ENCODE measurements at regions not wholly inside any gene's neighbourhood (a gene's known extent, or its start where the extent isn't known, plus 50 kb on each side); places are given as distances from the start of the nearest gene placed in this dataset.

DNA sequence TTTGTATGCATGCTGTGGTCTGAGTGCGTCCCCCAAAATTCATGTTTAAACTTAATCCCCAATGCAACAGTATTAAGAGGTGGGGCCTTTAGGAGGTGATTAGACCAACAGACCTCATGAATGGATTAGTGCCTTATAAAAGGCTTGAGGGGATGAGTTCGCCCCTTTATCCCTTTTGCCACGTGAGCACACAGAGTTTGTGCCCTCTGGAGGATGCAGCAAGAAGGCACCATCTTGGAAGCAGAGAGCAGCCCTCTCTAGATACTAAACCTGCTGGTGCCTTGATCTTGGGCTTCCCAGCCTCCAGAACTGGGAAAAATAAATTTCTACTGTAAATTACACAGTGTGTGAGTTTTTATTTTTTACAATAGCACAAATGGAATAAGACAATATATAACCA lies 177.1 kb upstream of the SPRY4 start:
- TF ChIP-seq, protein P1, sequence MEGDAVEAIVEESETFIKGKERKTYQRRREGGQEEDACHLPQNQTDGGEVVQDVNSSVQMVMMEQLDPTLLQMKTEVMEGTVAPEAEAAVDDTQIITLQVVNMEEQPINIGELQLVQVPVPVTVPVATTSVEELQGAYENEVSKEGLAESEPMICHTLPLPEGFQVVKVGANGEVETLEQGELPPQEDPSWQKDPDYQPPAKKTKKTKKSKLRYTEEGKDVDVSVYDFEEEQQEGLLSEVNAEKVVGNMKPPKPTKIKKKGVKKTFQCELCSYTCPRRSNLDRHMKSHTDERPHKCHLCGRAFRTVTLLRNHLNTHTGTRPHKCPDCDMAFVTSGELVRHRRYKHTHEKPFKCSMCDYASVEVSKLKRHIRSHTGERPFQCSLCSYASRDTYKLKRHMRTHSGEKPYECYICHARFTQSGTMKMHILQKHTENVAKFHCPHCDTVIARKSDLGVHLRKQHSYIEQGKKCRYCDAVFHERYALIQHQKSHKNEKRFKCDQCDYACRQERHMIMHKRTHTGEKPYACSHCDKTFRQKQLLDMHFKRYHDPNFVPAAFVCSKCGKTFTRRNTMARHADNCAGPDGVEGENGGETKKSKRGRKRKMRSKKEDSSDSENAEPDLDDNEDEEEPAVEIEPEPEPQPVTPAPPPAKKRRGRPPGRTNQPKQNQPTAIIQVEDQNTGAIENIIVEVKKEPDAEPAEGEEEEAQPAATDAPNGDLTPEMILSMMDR (IDR thresholded peaks at IDR 0.05; ENCODE audit: low read depth, low read length): no peak
- no peak for TF ChIP-seq EZH2phosphoT487 (IDR thresholded peaks at IDR 0.05; ENCODE audit: low read depth)
- H3K4me3 ChIP-seq (ENCODE audit: low read length): no peak overlapping the region

DNA sequence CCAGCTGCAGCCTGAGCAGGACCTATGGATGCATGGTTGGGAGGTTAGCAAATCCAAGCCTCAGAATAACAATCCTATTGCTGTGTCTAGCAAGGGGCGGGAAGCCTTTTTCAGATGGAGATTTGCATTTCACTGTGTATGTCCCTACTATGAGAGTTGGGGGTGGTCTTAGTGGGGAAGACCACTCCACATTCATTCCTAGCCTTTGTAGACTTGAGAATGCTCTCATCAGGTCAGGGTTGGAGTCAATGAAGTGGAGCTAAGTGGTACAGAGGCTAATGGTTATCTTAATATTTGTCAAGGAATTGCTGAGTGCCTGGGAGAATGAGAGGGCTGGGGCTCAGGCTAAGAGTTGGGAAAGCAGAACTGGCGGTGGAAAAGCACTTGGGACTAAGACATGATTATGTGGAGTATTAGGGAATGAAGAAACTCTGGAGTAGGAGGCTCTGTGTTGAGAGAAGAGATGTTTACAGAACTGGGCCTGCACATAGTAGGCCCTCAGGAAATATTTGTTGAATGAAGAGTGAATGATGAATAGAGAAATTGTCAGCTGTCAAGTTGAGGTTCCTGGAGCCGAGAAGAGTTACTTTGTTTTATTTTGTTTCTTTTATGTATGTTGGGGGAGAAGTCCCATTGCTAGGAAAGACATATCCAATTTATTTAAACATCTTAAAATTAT lies 175.5 kb upstream of the SPRY4 start:
- H3K36me3 ChIP-seq (replicated peaks; ENCODE audit: low read depth, low read length): no peaks in the 10 kb centered on the region
- no peaks in the 10 kb centered on the region for H3K79me2 ChIP-seq (ENCODE audit: low read length)
- no peak overlapping the region for H2AFZ ChIP-seq (ENCODE audit: low read depth, low read length)
- H4K20me1 ChIP-seq (ENCODE audit: insufficient read depth, low read length): no peaks in the 10 kb centered on the region
- H3K4me3 ChIP-seq (ENCODE audit: low read length): no peak overlapping the region
- TF ChIP-seq, protein P1 (IDR thresholded peaks at IDR 0.05; ENCODE audit: low read depth, low read length): no peak
- TF ChIP-seq EZH2phosphoT487 (IDR thresholded peaks at IDR 0.05; ENCODE audit: low read depth): no peak
- no peak overlapping the region for H3K9ac ChIP-seq (ENCODE audit: low read length)
- no peak overlapping the region for H3K27ac ChIP-seq (ENCODE audit: low read length)
- H3K4me2 ChIP-seq (ENCODE audit: low read length): no peak overlapping the region
- no peaks in the 10 kb centered on the region for H3K9me3 ChIP-seq (ENCODE audit: insufficient read depth, low read length)
- no peaks in the 10 kb centered on the region for H3K4me1 ChIP-seq (ENCODE audit: low read length)
- H3K27me3 ChIP-seq (ENCODE audit: low read depth, low read length): no peaks in the 10 kb centered on the region

More for the DNA sequence above, 177.1 kb upstream of the SPRY4 start:
- H3K36me3 ChIP-seq (replicated peaks; ENCODE audit: low read depth, low read length): no peaks in the 10 kb centered on the region
- H2AFZ ChIP-seq (ENCODE audit: low read depth, low read length): no peak overlapping the region
- H3K4me2 ChIP-seq (ENCODE audit: low read length): no peak overlapping the region
- no peaks in the 10 kb centered on the region for H3K4me1 ChIP-seq (ENCODE audit: low read length)
- no peaks in the 10 kb centered on the region for H4K20me1 ChIP-seq (ENCODE audit: insufficient read depth, low read length)
- H3K27ac ChIP-seq (ENCODE audit: low read length): no peak overlapping the region
- H3K9ac ChIP-seq (ENCODE audit: low read length): no peak overlapping the region
- no peaks in the 10 kb centered on the region for H3K27me3 ChIP-seq (ENCODE audit: low read depth, low read length)
- no peaks in the 10 kb centered on the region for H3K9me3 ChIP-seq (ENCODE audit: insufficient read depth, low read length)
- no peaks in the 10 kb centered on the region for H3K79me2 ChIP-seq (ENCODE audit: low read length)

- no peaks in the 10 kb centered on the region for H4K20me1 ChIP-seq (ENCODE audit: insufficient read depth, low read length)
- H3K27me3 ChIP-seq (ENCODE audit: low read depth, low read length): no peaks in the 10 kb centered on the region
- no peaks in the 10 kb centered on the region for H3K79me2 ChIP-seq (ENCODE audit: low read length)
- no peak overlapping the region for H2AFZ ChIP-seq (ENCODE audit: low read depth, low read length)
- no peak overlapping the region for H3K4me2 ChIP-seq (ENCODE audit: low read length)
- H3K9ac ChIP-seq (ENCODE audit: low read length): no peak overlapping the region
- H3K36me3 ChIP-seq (replicated peaks; ENCODE audit: low read depth, low read length): no peaks in the 10 kb centered on the region
- H3K27ac ChIP-seq (ENCODE audit: low read length): no peak overlapping the region
- no peak overlapping the region for H3K4me3 ChIP-seq (ENCODE audit: low read length)
- TF ChIP-seq EZH2phosphoT487 (IDR thresholded peaks at IDR 0.05; ENCODE audit: low read depth): no peak
- TF ChIP-seq, protein P1 (IDR thresholded peaks at IDR 0.05; ENCODE audit: low read depth, low read length): no peak
- H3K9me3 ChIP-seq (ENCODE audit: insufficient read depth, low read length): no peaks in the 10 kb centered on the region
- no peaks in the 10 kb centered on the region for H3K4me1 ChIP-seq (ENCODE audit: low read length)
Observed at GRCh38 chr5:142499591-142500226, 174.9 kb upstream of the SPRY4 start.

GRCh38 chr5:142498298-142498697 lies 173.5 kb upstream of the SPRY4 start:
- H2AFZ ChIP-seq (ENCODE audit: low read depth, low read length): no peak overlapping the region

More at GRCh38 chr5:142498298-142498697, 173.5 kb upstream of the SPRY4 start:
- no peak for TF ChIP-seq EZH2phosphoT487 (IDR thresholded peaks at IDR 0.05; ENCODE audit: low read depth)
- TF ChIP-seq, protein P1 (IDR thresholded peaks at IDR 0.05; ENCODE audit: low read depth, low read length): no peak
- no peak overlapping the region for H3K4me2 ChIP-seq (ENCODE audit: low read length)
- H3K4me1 ChIP-seq (ENCODE audit: low read length): no peaks in the 10 kb centered on the region
- H3K27ac ChIP-seq (ENCODE audit: low read length): no peak overlapping the region
- no peaks in the 10 kb centered on the region for H3K36me3 ChIP-seq (replicated peaks; ENCODE audit: low read depth, low read length)
- no peaks in the 10 kb centered on the region for H4K20me1 ChIP-seq (ENCODE audit: insufficient read depth, low read length)
- H3K79me2 ChIP-seq (ENCODE audit: low read length): no peaks in the 10 kb centered on the region
- no peaks in the 10 kb centered on the region for H3K27me3 ChIP-seq (ENCODE audit: low read depth, low read length)
- H3K4me3 ChIP-seq (ENCODE audit: low read length): no peak overlapping the region
- no peak overlapping the region for H3K9ac ChIP-seq (ENCODE audit: low read length)
- no peaks in the 10 kb centered on the region for H3K9me3 ChIP-seq (ENCODE audit: insufficient read depth, low read length)
